H1 (cell line): ENCODE measurements at regions not wholly inside any gene's neighbourhood (a gene's known extent, or its start where the extent isn't known, plus 50 kb on each side); places are given as distances from the start of the nearest gene placed in this dataset.

Source experiments
- CTCF ChIA-PET: fragments of 300-600 bp; sonication (Branson Sonifier 250); formaldehyde crosslinking; loops from one replicate; lab custom pipeline; 2021; ENCODE audit not compliant: partially characterized antibody; lab: Charles Lee
- POLR2A ChIA-PET: fragments of 300-600 bp; sonication (Branson Sonifier 250); formaldehyde crosslinking; loops from one replicate; lab custom pipeline; 2021; ENCODE audit warnings: inconsistent platforms; ENCODE audit not compliant: partially characterized antibody; lab: Charles Lee
- DNase-seq, 2 experiments: peaks; one replicate each; pipeline versions ENCODE4 v3.0.0 to v3.0.0-alpha.2; 2010 to 2022; ENCODE audit warnings: low spot score in 2 of 2, low read depth in 1 of 2, mixed read lengths in 1 of 2
- FAIRE-seq: peaks from 2 replicates; lab custom pipeline; 2011; peaks lifted over from hg19 to GRCh38; lab: Jason Lieb, UNC
- H2AFZ ChIP-seq: 2 replicates; pipeline ENCODE4 v1.8.1; 2012; ENCODE audit warnings: low read length, inconsistent platforms
- H2AK5ac ChIP-seq: 2 replicates; pipeline ENCODE4 v1.6.1; 2013; ENCODE audit warnings: low read depth, low read length
- H2BK120ac ChIP-seq: replicated peaks from 2 replicates; pipeline ENCODE3; 2013; ENCODE audit warnings: low read depth, low read length, inconsistent platforms
- H2BK12ac ChIP-seq: 2 replicates; pipeline ENCODE4 v1.6.1; 2013; ENCODE audit warnings: low read depth, low read length
- H2BK15ac ChIP-seq: 2 replicates; pipeline ENCODE4 v1.6.1; 2013; ENCODE audit warnings: low read length
- H2BK20ac ChIP-seq: 2 replicates; pipeline ENCODE4 v1.6.1; 2013; ENCODE audit warnings: low read length
- H2BK5ac ChIP-seq: 2 replicates; pipeline ENCODE4 v1.6.1; 2013; ENCODE audit warnings: low read depth, low read length
- H3K14ac ChIP-seq: 2 replicates; pipeline ENCODE4 v1.6.1; 2013; ENCODE audit warnings: inconsistent platforms; ENCODE audit not compliant: insufficient read length
- H3K18ac ChIP-seq: 2 replicates; pipeline ENCODE4 v1.6.1; 2013; ENCODE audit warnings: low read length; ENCODE audit errors: extremely low read depth
- H3K23ac ChIP-seq: 2 replicates; pipeline ENCODE4 v1.6.1; 2013; ENCODE audit warnings: inconsistent platforms; ENCODE audit not compliant: insufficient read length
- H3K23me2 ChIP-seq: 2 replicates; pipeline ENCODE4 v1.6.1; 2013; ENCODE audit warnings: low read depth, low read length
- H3K27ac ChIP-seq: 2 replicates; pipeline ENCODE4 v1.6.1; 2011; ENCODE audit warnings: low read depth, low read length, inconsistent platforms
- H3K27me3 ChIP-seq, 4 experiments: replicated peaks in 1 of 4; 1 replicate in 1 of 4; 2 replicates in 3 of 4; pipeline versions ENCODE4 v1.6.1 to v1.8.1; 2011 to 2013; ENCODE audit warnings: low read length in 3 of 4, mild to moderate bottlenecking in 3 of 4, inconsistent platforms in 2 of 4, mixed read lengths in 2 of 4, moderate library complexity in 1 of 4; ENCODE audit not compliant: control insufficient read depth in 3 of 4, insufficient read depth in 3 of 4; ENCODE audit errors: extremely low read depth in 1 of 4
- H3K36me3 ChIP-seq, 4 experiments: 2 replicates each; pipeline versions ENCODE4 v1.6.1 to v1.8.1; 2011 to 2013; ENCODE audit warnings: mild to moderate bottlenecking in 4 of 4, low read length in 3 of 4, moderate library complexity in 2 of 4, control low read depth in 1 of 4, inconsistent platforms in 1 of 4; ENCODE audit not compliant: insufficient read depth in 4 of 4, control insufficient read depth in 2 of 4
- H3K4ac ChIP-seq: replicated peaks from 2 replicates; pipeline ENCODE3; 2013; ENCODE audit warnings: low read length, low read depth, mixed read lengths, inconsistent platforms; ENCODE audit not compliant: insufficient read length
- H3K4me1 ChIP-seq, 4 experiments: replicated peaks in 1 of 4; 1 replicate in 1 of 4; 2 replicates in 3 of 4; pipeline versions ENCODE4 v1.6.1 to v1.8.1; 2011 to 2013; ENCODE audit warnings: low read length in 3 of 4, inconsistent platforms in 2 of 4, mixed read lengths in 1 of 4; ENCODE audit not compliant: insufficient read depth in 4 of 4, control insufficient read depth in 3 of 4
- H3K4me2 ChIP-seq, 2 experiments: 2 replicates each; pipeline versions ENCODE4 v1.6.1 to v1.8.1; 2011 to 2013; ENCODE audit warnings: low read depth in 2 of 2, low read length in 2 of 2, control low read depth in 1 of 2, inconsistent platforms in 1 of 2, mild to moderate bottlenecking in 1 of 2; ENCODE audit not compliant: insufficient read depth in 1 of 2
- H3K4me3 ChIP-seq, 4 experiments: fragments of 200-600, 300-600 bp in 1 of 4; sonication (generic), shearing (Covaris generic), sonication (Bioruptor Twin) in 1 of 4; 2 replicates each; pipeline versions ENCODE4 v1.5.1 to v1.8.1; 2011 to 2016; ENCODE audit warnings: low read length in 4 of 4, low read depth in 3 of 4, control low read depth in 2 of 4, inconsistent platforms in 2 of 4, mild to moderate bottlenecking in 2 of 4, mixed read lengths in 1 of 4, moderate library complexity in 1 of 4; ENCODE audit not compliant: insufficient read depth in 2 of 4; ENCODE audit errors: extremely low read depth in 1 of 4
- H3K56ac ChIP-seq: replicated peaks from 2 replicates; pipeline ENCODE3; 2013; ENCODE audit warnings: low read depth, mild to moderate bottlenecking, mixed read lengths, low read length, inconsistent platforms; ENCODE audit not compliant: insufficient read length
- H3K79me1 ChIP-seq: 2 replicates; pipeline ENCODE4 v1.6.1; 2013; ENCODE audit warnings: low read depth, low read length, control low read depth
- H3K79me2 ChIP-seq, 2 experiments: 2 replicates each; pipeline versions ENCODE4 v1.6.1 to v1.8.1; 2012 to 2013; ENCODE audit warnings: low read length in 2 of 2, mild to moderate bottlenecking in 2 of 2, inconsistent platforms in 1 of 2; ENCODE audit not compliant: insufficient read depth in 2 of 2, control insufficient read depth in 1 of 2
- H3K9ac ChIP-seq, 4 experiments: replicated peaks in 1 of 4; 1 replicate in 1 of 4; 2 replicates in 3 of 4; pipeline versions ENCODE4 v1.6.1 to v1.8.1; 2011 to 2013; ENCODE audit warnings: low read depth in 3 of 4, low read length in 3 of 4, control low read depth in 2 of 4, mild to moderate bottlenecking in 2 of 4, moderate library complexity in 2 of 4, inconsistent platforms in 1 of 4; ENCODE audit errors: extremely low read depth in 1 of 4
- H3K9me3 ChIP-seq, 2 experiments: 2 replicates each; pipeline versions ENCODE4 v1.6.1 to v1.8.1; 2012 to 2013; ENCODE audit warnings: mild to moderate bottlenecking in 2 of 2, moderate library complexity in 2 of 2, control low read depth in 1 of 2, inconsistent platforms in 1 of 2, low read depth in 1 of 2, low read length in 1 of 2, mixed read lengths in 1 of 2; ENCODE audit not compliant: insufficient read depth in 2 of 2
- H4K20me1 ChIP-seq, 2 experiments: replicated peaks in 1 of 2; 2 replicates each; pipeline versions ENCODE3 to v1.8.1; 2011 to 2013; ENCODE audit warnings: inconsistent platforms in 2 of 2, low read length in 2 of 2, mild to moderate bottlenecking in 1 of 2; ENCODE audit not compliant: insufficient read depth in 2 of 2, control insufficient read depth in 1 of 2
- H4K5ac ChIP-seq: 2 replicates; pipeline ENCODE4 v1.6.1; 2013; ENCODE audit warnings: low read length, low read depth, mixed read lengths, inconsistent platforms; ENCODE audit not compliant: insufficient read length
- H4K8ac ChIP-seq: 2 replicates; pipeline ENCODE4 v1.8.0; 2013; ENCODE audit warnings: mild to moderate bottlenecking, moderate library complexity, low read length, inconsistent platforms; ENCODE audit not compliant: insufficient read depth; ENCODE audit errors: extremely low read depth
- H4K91ac ChIP-seq: replicated peaks from 2 replicates; pipeline ENCODE3; 2013; ENCODE audit warnings: low read length, mixed read lengths, inconsistent platforms; ENCODE audit not compliant: insufficient read length
- FOSL1 ChIP-seq: IDR thresholded peaks from 2 replicates; pipeline ENCODE4 v1.6.1; 2011; ENCODE audit warnings: mild to moderate bottlenecking, low read depth, low read length, moderate library complexity; ENCODE audit not compliant: insufficient read depth
- POLR2A ChIP-seq, 2 experiments: IDR thresholded peaks; 1 replicate in 1 of 2; 2 replicates in 1 of 2; pipeline ENCODE4 v1.6.1; 2011; ENCODE audit warnings: low read depth in 2 of 2, low read length in 2 of 2, mild to moderate bottlenecking in 2 of 2; ENCODE audit errors: control extremely low read depth in 1 of 2
- TAF7 ChIP-seq: optimal IDR thresholded peaks from 2 replicates; pipeline ENCODE3; 2011; ENCODE audit warnings: low read depth, mild to moderate bottlenecking, inconsistent platforms, low read length, moderate library complexity, borderline replicate concordance
- TBP ChIP-seq: IDR thresholded peaks from 2 replicates; pipeline ENCODE4 v1.6.1; 2011; ENCODE audit warnings: low read depth, low read length, improper control_type of control experiment
- YY1 ChIP-seq: IDR thresholded peaks from 2 replicates; pipeline ENCODE4 v1.6.1; 2011; ENCODE audit warnings: low read depth, mild to moderate bottlenecking, low read length
- WGBS, 2 experiments: shearing (Covaris generic) in 1 of 2; methylation state at CpG; one replicate each; pipeline versions ENCODE4 v1.1.6 to v1.1.7; 2013 to 2015; ENCODE audit warnings: low lambda C conversion rate in 2 of 2, mixed read lengths in 2 of 2, inconsistent platforms in 1 of 2, low coverage in 1 of 2, missing lambda C conversion rate in 1 of 2; ENCODE audit not compliant: insufficient replicate concordance in 2 of 2, insufficient coverage in 1 of 2, insufficient read length in 1 of 2; ENCODE audit errors: extremely low coverage in 1 of 2, missing lambda C conversion rate in 1 of 2; 5-methylcytosine and 5-hydroxymethylcytosine counted together

- POLR2A ChIA-PET = no interaction called here
- 94% methylated on average over 5 of the region's 5 CpGs; no CpG with 5 or more reads in 1 of the 2 experiments for WGBS, 2 experiments
These were observed 816.5 kb upstream of the GJE1 start for GRCh38 chr6:141316236-141316635.

More at GRCh38 chr6:141316236-141316635, 816.5 kb upstream of the GJE1 start:
- Histone ChIP-seq H3K79me2 (no peaks in the 10 kb centered on the region), H3K56ac (no peak overlapping the region), H3K23me2 (no peaks in the 10 kb centered on the region), H2AFZ (no peak overlapping the region), H3K4me1 (no peaks in the 10 kb centered on the region), H2BK5ac (no peak overlapping the region), H3K4me3 (no peak overlapping the region), H3K27me3 (no peaks in the 10 kb centered on the region), H3K36me3 (no peaks in the 10 kb centered on the region), H3K27ac (no peak overlapping the region), H4K8ac (no peak overlapping the region), H3K79me1 (no peaks in the 10 kb centered on the region), H3K9me3 (no peaks in the 10 kb centered on the region), H3K18ac (no peak overlapping the region), H3K23ac (no peak overlapping the region), H2BK20ac (no peak overlapping the region), H2AK5ac (no peak overlapping the region), H4K20me1 (no peaks in the 10 kb centered on the region), H3K4ac (no peak overlapping the region), H2BK12ac (no peak overlapping the region), H3K14ac (no peak overlapping the region), H3K9ac (no peak overlapping the region), H4K5ac (no peak overlapping the region), H2BK120ac (no peak overlapping the region), H3K4me2 (no peak overlapping the region), H2BK15ac (no peak overlapping the region), H4K91ac (no peak overlapping the region)
- FAIRE-seq = no peak
- no peak for DNase-seq
- TF ChIP-seq POLR2A (IDR thresholded peaks at IDR 0.05; ENCODE audit: control extremely low read depth in 1 of 2, low read depth in 2 of 2, low read length in 2 of 2) (no peak), YY1 (no peak), TAF7 (no peak), TBP (no peak), FOSL1 (no peak)
- CTCF ChIA-PET = no interaction called here
